ENCODE measurements at regions not wholly inside any gene's neighbourhood (a gene's known extent, or its start where the extent isn't known, plus 50 kb on each side); places are given as distances from the start of the nearest gene placed in this dataset.
"Not testable (repeated sequence)": the region's sequence is repeated elsewhere in the genome, so short reads cannot be mapped to it uniquely, and the experiment has no call there.

DNA sequence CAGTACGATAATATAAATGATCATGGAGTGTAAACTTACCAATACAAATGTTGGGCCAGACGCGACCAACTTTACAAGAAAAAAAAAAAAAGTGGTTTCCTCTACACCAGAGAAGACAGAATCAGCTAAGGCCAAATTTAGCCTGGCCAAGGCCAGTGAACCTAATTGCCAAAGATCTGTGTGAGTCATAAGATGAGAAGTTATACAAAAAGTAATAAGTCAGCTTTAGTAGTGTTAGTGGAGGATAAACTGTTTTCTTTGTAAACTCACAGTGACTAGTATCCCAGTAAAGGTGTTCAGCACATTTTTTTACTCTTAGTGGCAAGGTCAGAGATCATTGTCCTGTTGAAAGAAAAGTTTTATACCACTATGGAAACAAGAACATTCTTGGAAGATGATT lies 531.4 kb upstream of the TECRL start:
- DNase-seq, result no peak

GRCh38 chr4:64935469-64936001 lies 526.3 kb upstream of the TECRL start:
- DNase-seq, result no peak

DNA sequence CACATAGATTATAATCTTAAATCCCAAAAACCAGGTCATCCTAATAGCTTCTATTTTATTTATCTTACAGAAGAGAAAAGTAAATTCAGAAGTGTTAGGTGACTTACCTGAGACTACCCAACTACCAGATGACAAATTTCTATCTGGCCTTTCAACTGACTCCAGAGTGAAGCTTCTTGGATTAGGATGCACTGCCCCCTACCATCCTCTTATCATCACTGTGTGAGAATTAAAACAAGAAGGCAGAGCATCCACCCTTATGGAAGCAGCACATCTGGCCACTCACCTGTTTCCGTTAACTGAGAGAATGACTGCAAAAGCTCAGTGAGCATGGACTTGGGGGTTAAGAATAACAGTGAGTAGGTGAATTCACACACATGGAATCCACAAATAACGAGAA lies 502.6 kb upstream of the TECRL start:
- no peak for DNase-seq

GRCh38 chr4:64903986-64904385 lies 494.7 kb upstream of the TECRL start:
- no peak for DNase-seq

DNA sequence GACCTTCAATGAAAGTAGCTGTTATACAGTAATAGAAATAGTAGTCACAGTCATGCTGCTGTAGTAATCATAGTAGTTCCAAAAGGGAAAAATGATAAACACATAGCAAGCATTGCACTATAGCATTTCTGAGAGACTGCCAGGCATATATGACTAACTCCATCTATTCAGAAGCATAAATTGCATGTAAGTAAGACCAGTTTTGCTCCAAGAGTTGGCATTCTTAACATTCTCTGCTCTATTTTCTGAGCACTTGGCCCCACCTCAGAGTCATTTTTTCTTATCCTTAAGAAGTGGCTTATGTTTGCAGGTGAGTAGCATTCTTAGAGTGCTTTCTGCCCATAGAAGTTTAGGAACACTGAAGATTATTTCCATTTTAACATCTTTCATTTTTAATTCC lies 490.3 kb upstream of the TECRL start:
- DNase-seq, result peak; percentile 0

DNA sequence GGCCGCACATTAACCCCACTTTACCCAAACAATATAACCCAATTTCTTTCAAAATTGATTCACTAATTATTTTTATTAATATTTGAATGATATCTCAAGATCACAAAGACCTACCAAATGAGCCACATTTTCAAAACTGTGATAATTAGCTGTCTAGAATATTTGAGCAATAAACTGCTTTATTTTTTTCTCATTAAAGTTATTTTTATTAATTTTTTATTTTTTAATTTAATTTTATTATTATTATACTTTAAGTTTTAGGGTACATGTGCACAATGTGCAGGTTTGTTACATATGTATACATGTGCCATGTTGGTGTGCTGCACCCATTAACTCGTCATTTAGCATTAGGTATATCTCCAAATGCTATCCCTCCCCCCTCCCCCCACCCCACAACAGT lies 489.8 kb upstream of the TECRL start:
- DNase-seq, result not testable (repeated sequence)

- DNase-seq, result no peak
These were observed 488.4 kb upstream of the TECRL start for GRCh38 chr4:64897683-64898082.

DNA sequence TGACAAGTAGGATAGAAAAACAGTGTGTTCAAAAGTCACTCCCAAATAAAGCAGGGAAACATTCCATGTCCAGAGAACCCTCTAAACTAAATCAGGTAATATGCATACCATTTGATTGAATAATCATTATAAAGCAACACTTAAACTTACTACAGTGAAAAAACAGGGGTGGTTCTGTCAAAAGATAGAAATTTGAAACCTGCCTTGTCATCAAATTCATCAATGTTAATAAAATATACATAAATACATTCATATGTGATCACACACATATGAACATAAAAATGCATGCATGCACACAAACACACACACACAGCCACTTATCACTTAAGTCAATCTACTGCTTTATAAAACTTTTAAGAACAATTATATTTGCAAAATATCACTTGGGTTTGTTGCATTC lies 485.8 kb upstream of the TECRL start:
- no peak for DNase-seq

- DNase-seq, result no peak
These were observed 484.0 kb upstream of the TECRL start for GRCh38 chr4:64893205-64893604.

DNA sequence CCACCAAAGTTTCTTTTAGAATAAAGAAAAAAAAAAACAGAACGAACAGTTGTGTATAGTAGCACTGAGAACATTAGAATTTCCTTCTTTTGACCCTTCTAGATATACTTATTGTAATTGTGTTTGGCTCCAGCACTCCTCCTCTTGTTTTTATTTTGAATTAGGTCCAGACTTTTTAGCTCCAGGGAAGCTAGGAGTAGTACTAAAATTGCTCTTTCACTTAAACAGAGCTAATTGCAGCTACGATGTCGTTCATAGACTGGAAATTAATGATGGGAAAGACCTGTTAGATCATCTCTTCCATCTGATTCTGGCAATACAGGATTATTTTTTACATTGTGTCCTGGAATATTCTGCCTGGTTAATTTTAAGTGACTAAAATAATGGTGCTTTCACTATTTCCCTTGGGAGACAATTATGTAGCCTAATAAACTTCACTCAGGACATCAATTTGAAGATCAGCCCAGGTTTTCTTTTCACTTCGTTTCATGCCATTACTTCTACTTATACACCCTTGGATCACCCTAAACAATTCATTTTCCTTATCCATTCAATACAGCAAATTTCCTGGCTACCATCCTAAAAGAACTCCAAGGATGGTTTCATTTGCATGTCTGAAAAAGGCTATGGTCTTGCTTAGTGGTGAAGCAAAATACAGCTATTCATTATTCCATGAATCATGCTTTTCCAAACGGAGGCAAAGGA lies 480.8 kb upstream of the TECRL start:
- DNase-seq, result no peak

- no peak for DNase-seq
These were observed 474.0 kb upstream of the TECRL start for GRCh38 chr4:64883087-64883807.

DNA sequence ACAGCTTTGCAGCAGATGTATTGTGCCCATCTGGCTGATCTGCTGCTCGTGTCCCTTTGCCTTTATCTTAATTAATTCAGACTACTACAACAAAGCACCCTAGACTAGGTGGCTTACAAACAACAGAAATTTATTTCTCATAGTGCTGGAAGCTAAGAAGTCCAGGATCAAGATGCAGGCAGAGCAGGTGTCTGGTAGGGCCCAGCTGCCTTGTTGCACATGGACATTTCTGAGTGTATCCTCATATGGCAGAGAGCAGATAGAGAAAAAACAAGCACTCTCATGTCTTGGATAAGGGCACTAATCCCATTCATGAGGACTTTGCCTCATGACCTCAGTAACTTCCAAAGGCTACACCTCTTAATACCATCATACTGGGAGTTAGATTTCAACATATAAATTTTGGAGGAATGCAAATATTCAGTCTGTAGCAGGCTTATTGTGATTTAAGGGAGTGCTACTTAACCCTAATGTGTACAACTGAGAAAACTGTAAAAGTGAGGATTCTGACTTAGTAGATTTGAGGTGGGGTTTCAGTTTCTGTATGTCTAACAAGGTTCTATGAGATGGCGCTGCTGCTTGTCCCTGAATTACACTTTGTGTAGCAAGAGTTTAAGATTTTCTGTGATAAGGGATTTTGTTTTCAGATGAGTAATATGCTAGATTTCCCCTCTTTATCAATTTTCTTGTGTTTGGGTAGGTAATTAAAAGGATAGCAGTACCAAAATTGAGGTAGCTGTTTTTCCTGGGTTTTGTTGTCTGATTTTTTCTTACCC lies 473.2 kb upstream of the TECRL start:
- DNase-seq, result no peak

DNA sequence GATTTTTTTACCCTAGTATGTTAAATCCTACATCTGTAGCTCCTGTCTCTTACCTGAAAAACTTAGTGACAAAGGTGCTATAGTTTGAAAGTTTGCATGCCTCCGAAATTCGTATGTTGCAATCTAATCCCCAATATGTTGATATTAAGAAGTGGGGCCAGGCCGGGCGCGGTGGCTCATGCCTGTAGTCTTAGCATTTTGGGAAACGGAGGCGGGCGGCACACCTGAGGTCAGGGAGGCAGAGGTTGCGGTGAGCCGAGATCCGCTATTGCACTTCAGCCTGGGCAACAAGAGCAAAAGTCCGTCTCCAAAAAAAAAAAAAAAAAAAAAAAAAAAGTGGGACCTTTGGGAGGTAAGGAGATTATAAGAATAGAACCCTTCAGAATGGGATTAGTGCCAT lies 471.3 kb upstream of the TECRL start:
- DNase-seq, result no peak

GRCh38 chr4:64876021-64876420 lies 466.8 kb upstream of the TECRL start:
- no peak for DNase-seq

DNA sequence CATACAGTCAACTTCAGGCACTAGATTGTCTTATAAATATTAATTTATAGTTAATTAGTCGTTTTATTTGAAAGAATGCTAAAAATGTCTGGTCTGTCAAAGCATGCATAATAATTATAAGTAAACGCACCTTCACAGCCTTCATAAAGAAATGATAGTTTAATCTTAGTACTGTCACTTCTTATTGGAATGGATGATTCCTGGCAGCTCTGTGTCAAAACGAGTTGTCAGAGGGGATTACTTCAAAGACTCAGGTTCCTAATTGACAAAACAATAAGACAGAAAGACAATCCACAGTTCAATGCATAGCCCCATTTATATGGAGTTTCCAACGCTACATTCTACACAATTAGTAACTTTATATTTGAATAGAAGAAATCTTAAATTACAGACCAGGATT lies 461.3 kb upstream of the TECRL start:
- DNase-seq, result no peak

GRCh38 chr4:64857815-64858214 lies 448.6 kb upstream of the TECRL start:
- DNase-seq, result no peak

- DNase-seq, result no peak
These were observed 447.9 kb upstream of the TECRL start for GRCh38 chr4:64857198-64857597.

DNA sequence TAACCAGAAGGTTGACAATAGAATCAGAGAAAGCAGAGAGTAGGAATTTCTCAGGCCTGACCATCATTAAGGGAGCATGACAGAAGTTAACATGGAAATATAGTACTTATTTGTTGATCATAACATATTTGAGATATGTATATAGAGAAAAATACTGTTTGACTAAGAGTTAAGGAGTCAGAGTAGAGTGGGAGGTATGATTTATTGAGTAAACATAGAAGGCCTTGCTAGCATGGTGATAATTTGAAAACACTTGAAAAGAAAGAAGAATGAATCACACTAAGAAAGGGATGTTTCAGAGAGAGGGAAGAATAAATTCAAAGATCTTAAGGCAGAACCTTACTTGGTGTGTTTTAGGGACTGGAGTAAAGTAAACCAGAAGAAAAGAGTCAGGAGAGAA lies 437.2 kb upstream of the TECRL start:
- no peak for DNase-seq

GRCh38 chr4:64829749-64830148 lies 420.5 kb upstream of the TECRL start:
- DNase-seq, result no peak

DNA sequence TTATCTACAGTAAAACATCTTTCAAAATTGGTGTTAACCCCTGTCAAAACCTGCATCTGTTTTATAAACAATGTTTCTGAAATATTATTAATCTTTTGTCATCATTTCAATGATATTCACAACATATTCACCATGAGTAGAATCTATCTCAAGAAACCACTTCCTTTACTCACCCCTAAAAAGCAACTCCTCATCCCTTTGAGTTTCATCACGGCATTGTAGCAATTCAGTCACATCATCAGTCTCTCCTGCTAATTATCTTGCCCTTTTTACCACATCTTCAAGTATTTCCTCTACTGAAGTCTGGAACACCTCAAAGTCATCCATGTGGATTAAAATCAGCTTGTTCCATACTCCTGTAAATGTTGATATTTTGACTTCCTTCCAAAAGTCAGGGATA lies 415.3 kb upstream of the TECRL start:
- no peak for DNase-seq

DNA sequence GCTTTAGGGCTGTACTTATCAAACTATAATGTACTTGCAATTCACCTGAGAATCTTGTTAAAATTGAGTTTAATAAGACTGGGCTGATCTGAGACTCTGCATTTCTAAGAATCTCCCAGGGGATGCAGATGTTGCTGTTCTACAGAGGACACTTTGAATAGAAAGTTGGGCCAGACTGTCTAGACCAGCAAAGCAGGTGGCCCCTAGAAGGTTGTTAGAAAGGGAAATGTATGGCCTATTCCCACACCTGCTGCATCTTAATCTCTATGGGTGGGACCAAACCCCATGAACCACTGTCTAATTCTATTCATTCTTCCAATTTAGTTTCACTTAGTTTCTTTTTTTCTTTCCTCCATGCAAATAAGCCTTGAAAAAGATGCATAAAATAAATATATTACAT lies 413.2 kb upstream of the TECRL start:
- no peak for DNase-seq

DNA sequence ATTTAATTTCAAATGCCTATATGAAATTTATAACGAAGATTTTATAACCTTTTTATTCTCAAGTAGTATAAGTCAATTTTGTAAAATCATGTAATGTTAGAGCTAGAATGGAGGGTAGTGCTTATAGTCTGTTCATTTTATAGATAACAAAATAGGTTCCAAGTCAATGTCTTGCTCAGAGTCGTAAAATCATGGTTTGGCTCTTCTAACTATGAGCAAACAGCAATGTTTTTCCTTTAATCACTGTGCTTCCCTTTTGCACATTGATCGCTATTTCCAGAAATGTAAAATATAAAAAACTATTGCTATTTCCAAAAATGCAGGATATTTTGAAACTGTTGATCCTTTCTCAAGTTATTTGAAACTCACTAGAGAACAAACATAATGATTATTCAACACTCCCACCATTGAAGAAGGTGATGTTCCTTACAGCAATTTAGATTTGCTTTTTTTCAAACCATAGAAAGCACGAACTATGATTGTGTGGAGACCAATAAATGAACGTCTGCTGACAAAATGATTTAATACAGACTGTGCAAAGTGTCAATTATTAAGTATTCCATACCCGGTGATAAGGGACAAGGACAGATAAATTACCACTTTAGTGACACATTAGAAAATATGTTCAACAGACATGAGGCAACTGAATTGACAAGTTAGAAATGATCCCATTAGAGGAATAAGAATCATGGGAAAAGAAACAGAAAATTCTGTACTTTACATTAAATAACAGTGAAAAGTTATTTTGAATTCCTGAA lies 412.1 kb upstream of the TECRL start:
- DNase-seq, result no peak

GRCh38 chr4:64814616-64815015 lies 405.4 kb upstream of the TECRL start:
- DNase-seq, result no peak
